ENCODE measurements at regions not wholly inside any gene's neighbourhood (a gene's known extent, or its start where the extent isn't known, plus 50 kb on each side); places are given as distances from the start of the nearest gene placed in this dataset.

DNA sequence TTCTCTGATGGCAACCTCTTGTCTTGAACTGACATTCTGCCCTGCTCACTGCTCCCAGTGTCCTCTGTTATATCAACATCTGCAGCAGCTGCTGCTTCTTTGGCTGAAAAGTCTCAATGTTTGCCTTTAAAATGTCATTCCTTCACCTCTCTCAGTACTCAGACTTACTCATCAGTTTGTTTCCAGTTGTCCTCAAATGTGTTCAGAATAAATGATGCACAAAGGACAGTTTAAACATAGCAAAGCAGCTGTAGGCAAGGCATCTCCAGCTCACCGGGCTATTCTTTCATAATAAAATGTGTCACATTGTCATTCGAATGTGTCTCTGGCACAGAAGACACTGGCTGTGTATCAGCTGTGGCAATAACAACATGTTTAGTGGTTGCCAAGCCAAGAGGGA, 590.9 kb upstream of the ZNF608 start:
- DNase-seq: no peak
- Histone ChIP-seq H3K9me3 (ENCODE audit: severe bottlenecking) (no peaks in the 10 kb centered on the region), H3K27ac (no peak overlapping the region), H3K36me3 (no peaks in the 10 kb centered on the region), H3K27me3 (ENCODE audit: insufficient read depth, low read depth, severe bottlenecking) (no peaks in the 10 kb centered on the region), H3K4me3 (ENCODE audit: low read depth, low read length) (no peak overlapping the region)
- TF ChIP-seq, protein P1, sequence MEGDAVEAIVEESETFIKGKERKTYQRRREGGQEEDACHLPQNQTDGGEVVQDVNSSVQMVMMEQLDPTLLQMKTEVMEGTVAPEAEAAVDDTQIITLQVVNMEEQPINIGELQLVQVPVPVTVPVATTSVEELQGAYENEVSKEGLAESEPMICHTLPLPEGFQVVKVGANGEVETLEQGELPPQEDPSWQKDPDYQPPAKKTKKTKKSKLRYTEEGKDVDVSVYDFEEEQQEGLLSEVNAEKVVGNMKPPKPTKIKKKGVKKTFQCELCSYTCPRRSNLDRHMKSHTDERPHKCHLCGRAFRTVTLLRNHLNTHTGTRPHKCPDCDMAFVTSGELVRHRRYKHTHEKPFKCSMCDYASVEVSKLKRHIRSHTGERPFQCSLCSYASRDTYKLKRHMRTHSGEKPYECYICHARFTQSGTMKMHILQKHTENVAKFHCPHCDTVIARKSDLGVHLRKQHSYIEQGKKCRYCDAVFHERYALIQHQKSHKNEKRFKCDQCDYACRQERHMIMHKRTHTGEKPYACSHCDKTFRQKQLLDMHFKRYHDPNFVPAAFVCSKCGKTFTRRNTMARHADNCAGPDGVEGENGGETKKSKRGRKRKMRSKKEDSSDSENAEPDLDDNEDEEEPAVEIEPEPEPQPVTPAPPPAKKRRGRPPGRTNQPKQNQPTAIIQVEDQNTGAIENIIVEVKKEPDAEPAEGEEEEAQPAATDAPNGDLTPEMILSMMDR (IDR thresholded peaks at IDR 0.05; ENCODE audit: low read depth, low read length): no peak

DNA sequence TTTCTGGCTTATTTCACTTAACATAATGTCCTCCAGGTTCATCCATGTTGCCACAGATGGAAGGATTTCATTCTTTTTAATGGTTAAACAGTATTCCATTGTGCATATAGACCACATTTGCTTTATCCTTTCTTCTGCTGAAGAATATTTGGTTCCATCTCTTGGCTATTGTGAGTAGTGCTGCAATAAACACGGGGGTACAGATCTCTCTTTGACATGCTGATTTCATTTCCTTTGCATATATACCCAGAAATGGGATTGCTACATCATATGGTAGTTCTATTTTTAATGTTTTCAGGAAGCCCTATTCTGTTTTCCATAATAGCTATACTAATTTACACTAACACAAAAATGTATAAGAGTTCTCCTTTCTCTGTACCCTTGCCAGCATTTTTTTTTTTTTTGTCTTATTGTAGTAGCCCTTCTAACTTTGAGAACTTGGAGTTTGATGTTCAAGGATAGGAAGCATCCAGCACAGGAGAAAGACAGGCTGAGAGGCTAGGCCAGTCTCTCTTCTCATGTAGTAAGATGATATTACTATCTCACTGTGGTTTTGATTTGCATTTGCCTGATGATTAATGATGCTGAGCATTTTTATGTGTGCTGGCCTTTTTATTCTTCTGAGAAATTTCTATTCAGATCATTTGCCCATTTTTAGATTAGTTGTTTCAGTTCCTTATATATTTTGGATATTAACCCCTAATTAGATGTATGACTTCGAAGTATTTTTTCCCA, 592.2 kb upstream of the ZNF608 start:
- DNase-seq: no peak
- TF ChIP-seq, protein P1 (IDR thresholded peaks at IDR 0.05; ENCODE audit: low read depth, low read length): no peak
- no peak overlapping the region for H3K4me3 ChIP-seq (ENCODE audit: low read depth, low read length)
- H3K36me3 ChIP-seq: no peaks in the 10 kb centered on the region
- no peaks in the 10 kb centered on the region for H3K27me3 ChIP-seq (ENCODE audit: insufficient read depth, low read depth, severe bottlenecking)
- H3K27ac ChIP-seq: no peak overlapping the region
- H3K9me3 ChIP-seq (ENCODE audit: severe bottlenecking): peaks cover 2% of the 10 kb centered on the region

DNA sequence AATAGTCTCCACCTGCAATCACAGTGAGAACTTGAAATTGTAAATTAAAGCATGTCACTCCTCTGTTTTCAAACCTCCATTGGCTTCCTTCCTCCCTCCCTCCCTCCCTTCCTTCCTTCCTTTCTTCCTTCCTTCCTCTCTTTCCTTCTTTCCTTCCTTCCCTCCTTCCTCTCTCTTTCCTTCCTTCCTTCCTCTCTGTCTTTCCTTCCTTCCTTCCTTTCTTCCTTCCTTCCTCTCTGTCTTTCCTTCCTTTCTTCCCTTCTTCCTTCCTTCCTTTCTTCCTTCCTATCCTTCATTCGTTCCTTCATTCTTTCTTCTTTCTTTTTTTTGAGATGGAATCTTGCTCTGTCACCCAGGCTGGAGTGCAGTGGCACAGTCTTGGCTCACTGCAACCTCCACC, 595.0 kb upstream of the ZNF608 start:
- no peaks in the 10 kb centered on the region for H3K36me3 ChIP-seq
- H3K4me3 ChIP-seq (ENCODE audit: low read depth, low read length): no peak overlapping the region
- TF ChIP-seq, protein P1 (IDR thresholded peaks at IDR 0.05; ENCODE audit: low read depth, low read length): no peak
- no peaks in the 10 kb centered on the region for H3K27me3 ChIP-seq (ENCODE audit: insufficient read depth, low read depth, severe bottlenecking)
- DNase-seq: no peak
- H3K9me3 ChIP-seq (ENCODE audit: severe bottlenecking): peaks cover 11% of the 10 kb centered on the region
- no peak overlapping the region for H3K27ac ChIP-seq

DNA sequence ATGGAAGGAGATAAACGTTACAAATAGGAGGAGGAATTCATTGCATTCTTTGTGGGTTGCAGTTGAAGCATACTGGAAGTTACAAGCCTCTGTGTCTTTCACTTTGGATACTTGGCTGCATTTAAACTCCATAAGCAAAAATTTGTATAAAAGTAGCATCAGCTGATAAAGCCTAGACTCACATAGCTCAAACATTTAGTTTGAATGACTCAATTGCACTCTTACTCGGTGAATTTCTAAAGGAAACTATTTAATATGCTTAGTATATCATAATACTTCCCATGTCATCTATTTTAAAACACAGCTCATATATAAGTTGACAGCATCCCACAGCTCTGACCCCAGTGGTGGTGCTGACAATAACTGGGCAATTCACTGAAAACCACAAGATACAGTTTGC, 596.6 kb upstream of the ZNF608 start:
- no peak overlapping the region for H3K4me3 ChIP-seq (ENCODE audit: low read depth, low read length)
- H3K27ac ChIP-seq: no peak overlapping the region
- no peaks in the 10 kb centered on the region for H3K27me3 ChIP-seq (ENCODE audit: insufficient read depth, low read depth, severe bottlenecking)
- no peaks in the 10 kb centered on the region for H3K36me3 ChIP-seq
- peaks cover 11% of the 10 kb centered on the region for H3K9me3 ChIP-seq (ENCODE audit: severe bottlenecking)
- TF ChIP-seq, protein P1 (IDR thresholded peaks at IDR 0.05; ENCODE audit: low read depth, low read length): no peak
- DNase-seq: no peak

DNA sequence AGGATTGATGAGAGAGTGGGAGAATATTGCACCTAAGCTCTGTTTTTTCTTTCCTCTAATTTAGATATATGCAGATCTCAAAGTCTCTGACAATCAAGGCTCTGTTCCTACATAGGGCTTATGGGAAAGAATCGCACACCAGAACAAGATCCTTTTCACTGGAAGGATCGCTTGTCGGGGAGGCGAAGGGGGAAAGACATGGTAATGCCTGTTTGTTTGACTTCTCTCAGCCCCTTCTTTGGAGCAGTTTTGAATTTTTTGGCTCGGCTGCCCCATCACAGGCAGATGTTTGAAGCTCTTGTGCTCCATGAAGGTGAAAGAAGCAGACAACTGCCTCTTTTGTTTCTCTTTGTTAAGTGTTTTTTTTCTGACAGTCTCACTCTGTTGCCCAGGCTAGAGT, 599.9 kb upstream of the ZNF608 start:
- H3K27me3 ChIP-seq (ENCODE audit: insufficient read depth, low read depth, severe bottlenecking): no peaks in the 10 kb centered on the region
- DNase-seq: no peak
- H3K4me3 ChIP-seq (ENCODE audit: low read depth, low read length): no peak overlapping the region
- no peak overlapping the region for H3K27ac ChIP-seq
- H3K36me3 ChIP-seq: no peaks in the 10 kb centered on the region
- TF ChIP-seq, protein P1 (IDR thresholded peaks at IDR 0.05; ENCODE audit: low read depth, low read length): no peak
- peaks cover 11% of the 10 kb centered on the region for H3K9me3 ChIP-seq (ENCODE audit: severe bottlenecking)

DNA sequence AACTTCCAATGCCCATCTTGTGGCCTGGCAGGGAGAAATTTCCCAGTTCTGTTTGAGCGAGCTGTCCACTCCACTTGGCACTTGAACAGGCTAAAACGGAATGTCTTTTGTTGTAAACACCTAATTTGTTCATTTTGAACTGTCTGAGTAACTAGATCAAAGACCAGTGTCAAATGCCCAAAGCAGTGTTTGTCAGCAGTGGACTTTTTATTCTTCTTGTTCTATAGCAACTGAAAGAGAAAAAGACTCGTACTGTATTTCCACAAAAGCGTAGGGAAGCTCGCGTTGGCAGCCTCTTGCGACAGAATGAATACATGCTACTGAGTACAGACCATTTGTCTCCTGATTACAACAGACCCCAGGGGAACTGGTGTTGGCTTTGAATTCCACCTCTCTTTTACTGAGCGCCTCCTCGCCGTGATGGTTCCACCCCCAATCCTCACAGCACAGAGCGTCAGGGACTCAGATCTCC, 601.8 kb upstream of the ZNF608 start:
- H3K36me3 ChIP-seq: no peaks in the 10 kb centered on the region
- TF ChIP-seq, protein P1 (IDR thresholded peaks at IDR 0.05; ENCODE audit: low read depth, low read length): no peak
- no peaks in the 10 kb centered on the region for H3K27me3 ChIP-seq (ENCODE audit: insufficient read depth, low read depth, severe bottlenecking)
- no peak overlapping the region for H3K27ac ChIP-seq
- H3K9me3 ChIP-seq (ENCODE audit: severe bottlenecking): peaks cover 11% of the 10 kb centered on the region
- DNase-seq: no peak
- no peak overlapping the region for H3K4me3 ChIP-seq (ENCODE audit: low read depth, low read length)

All from WERI-Rb-1 (cell line).